GM12878 (cell line): ENCODE measurements at regions not wholly inside any gene's neighbourhood (a gene's known extent, or its start where the extent isn't known, plus 50 kb on each side); places are given as distances from the start of the nearest gene placed in this dataset.

Experiments
- ATAC-seq: fragments of 200-7000 bp; cut with Tn5 transposase; 3 replicates; pipeline ENCODE4 v1.9.1; 2020; ENCODE audit warnings: mild to moderate bottlenecking, moderate library complexity
- BruUV-seq: library from RNA; stranded (reverse); fragments of 400-500 nt; replicated peaks from 2 replicates; lab custom pipeline; 2021; lab: Mats Ljungman, UMichigan
- CTCF ChIA-PET: fragments of 300-600 bp; sonication (Branson Sonifier 250); formaldehyde crosslinking; extraction: SDS; loops from one replicate; lab custom pipeline; 2021; ENCODE audit warnings: inconsistent platforms; lab: Yijun Ruan, JAX
- POLR2A ChIA-PET: fragments of 350-600 bp; formaldehyde crosslinking; extraction: SDS; loops from one replicate; lab custom pipeline; 2021; ENCODE audit warnings: inconsistent platforms; lab: Charles Lee
- RAD21 ChIA-PET: fragments of 300-600 bp; sonication (Branson Sonifier 250); formaldehyde crosslinking; loops from one replicate; lab custom pipeline; 2023; ENCODE audit warnings: antibody characterized with exemption; ENCODE audit not compliant: unreplicated experiment; lab: Charles Lee
- SMC1A ChIA-PET: fragments of 300-600 bp; sonication (Branson Sonifier 250); formaldehyde crosslinking; loops from one replicate; lab custom pipeline; 2023; ENCODE audit not compliant: unreplicated experiment, uncharacterized antibody; lab: Charles Lee
- DNase-seq: peaks from one replicate; pipeline ENCODE4 v3.0.0-alpha.2; 2011; ENCODE audit warnings: low read depth, low spot score
- FAIRE-seq: peaks from 3 replicates; lab custom pipeline; 2011; peaks lifted over from hg19 to GRCh38; lab: Jason Lieb, UNC
- H2AFZ ChIP-seq: 2 replicates; pipeline ENCODE4 v1.6.0; 2011; ENCODE audit warnings: low read depth, low read length, control low read depth; ENCODE audit not compliant: control insufficient read depth
- H3K27ac ChIP-seq: 2 replicates; pipeline ENCODE4 v1.5.1; 2011; ENCODE audit warnings: control low read depth; ENCODE audit not compliant: control insufficient read depth, insufficient read depth
- H3K27me3 ChIP-seq, 2 experiments: replicated peaks in 1 of 2; 2 replicates each; pipeline versions ENCODE4 v1.6.0 to v1.6.1; 2011; ENCODE audit warnings: low read length in 1 of 2; ENCODE audit not compliant: control insufficient read depth in 2 of 2, insufficient read depth in 2 of 2
- H3K36me3 ChIP-seq, 2 experiments: 2 replicates each; pipeline ENCODE4 v1.5.1; 2011; ENCODE audit warnings: low read length in 1 of 2; ENCODE audit not compliant: control insufficient read depth in 2 of 2, insufficient read depth in 2 of 2
- H3K4me1 ChIP-seq: 2 replicates; pipeline ENCODE4 v1.6.1; 2011; ENCODE audit warnings: mild to moderate bottlenecking, low read length, moderate library complexity, mixed read lengths; ENCODE audit not compliant: control insufficient read depth, insufficient read depth
- H3K4me2 ChIP-seq: 2 replicates; pipeline ENCODE4 v1.6.0; 2011; ENCODE audit warnings: control low read depth; ENCODE audit not compliant: control insufficient read depth, insufficient read depth
- H3K4me3 ChIP-seq: fragments of 200-600 bp; sonication (generic); 2 replicates; pipeline ENCODE4 v1.5.1; 2016
- H3K79me2 ChIP-seq: 2 replicates; pipeline ENCODE4 v1.6.0; 2011; ENCODE audit warnings: low read length; ENCODE audit not compliant: control insufficient read depth, insufficient read depth
- H3K9ac ChIP-seq: 2 replicates; pipeline ENCODE4 v1.8.0; 2011; ENCODE audit warnings: low read length, control low read depth, mixed read lengths; ENCODE audit not compliant: control insufficient read depth, insufficient read depth
- H3K9me3 ChIP-seq: replicated peaks from 3 replicates; pipeline ENCODE4 v1.5.1; 2011; ENCODE audit warnings: mild to moderate bottlenecking, low read length; ENCODE audit not compliant: control insufficient read depth, insufficient read depth
- H4K20me1 ChIP-seq: 2 replicates; pipeline ENCODE4 v1.6.0; 2011; ENCODE audit not compliant: control insufficient read depth, insufficient read depth
- CHD2 ChIP-seq: IDR thresholded peaks from 2 replicates; pipeline ENCODE4 v1.6.1; 2011; ENCODE audit warnings: low read depth, low read length, improper control_type of control experiment, borderline replicate concordance
- CHD4 ChIP-seq: fragments of 200-600 bp; sonication (generic); IDR thresholded peaks from 2 replicates; pipeline ENCODE4 v1.6.1; 2016; ENCODE audit warnings: mild to moderate bottlenecking
- MLLT1 ChIP-seq: fragments of 450-650 bp; IDR thresholded peaks from 2 replicates; pipeline ENCODE4 v1.6.1; 2016; ENCODE audit warnings: mild to moderate bottlenecking
- NFIC ChIP-seq: IDR thresholded peaks from 2 replicates; pipeline ENCODE4 v1.6.1; 2012; ENCODE audit warnings: low read depth, mild to moderate bottlenecking, inconsistent platforms, low read length, moderate library complexity
- NFYA ChIP-seq: IDR thresholded peaks from 2 replicates; pipeline ENCODE4 v1.6.1; 2011; ENCODE audit warnings: low read depth, mild to moderate bottlenecking, low read length, improper control_type of control experiment, borderline replicate concordance
- NR2C2 ChIP-seq: IDR thresholded peaks from 2 replicates; pipeline ENCODE4 v1.6.1; 2011; ENCODE audit warnings: borderline replicate concordance, low read depth; ENCODE audit not compliant: control insufficient read depth, insufficient read length
- RELB ChIP-seq: fragments of 450-650 bp; IDR thresholded peaks from 2 replicates; pipeline ENCODE4 v1.6.1; 2017; ENCODE audit warnings: low read depth, mild to moderate bottlenecking, moderate library complexity
- SIX5 ChIP-seq: IDR thresholded peaks from 2 replicates; pipeline ENCODE4 v1.6.1; 2011; ENCODE audit warnings: mild to moderate bottlenecking, low read depth, low read length, moderate library complexity; ENCODE audit not compliant: severe bottlenecking
- SUPT20H ChIP-seq: IDR thresholded peaks from 2 replicates; pipeline ENCODE4 v1.6.1; 2011; ENCODE audit warnings: low read depth, mild to moderate bottlenecking, low read length, moderate library complexity, borderline replicate concordance; ENCODE audit not compliant: control insufficient read depth
- TAF1 ChIP-seq: IDR thresholded peaks from 2 replicates; pipeline ENCODE4 v1.6.1; 2011; ENCODE audit warnings: mild to moderate bottlenecking, low read depth, low read length, borderline replicate concordance
- WGBS: methylation state at CpG from one replicate; pipeline ENCODE4 v1.1.6; 2016; ENCODE audit warnings: low lambda C conversion rate; ENCODE audit not compliant: insufficient replicate concordance, insufficient coverage; ENCODE audit errors: missing lambda C conversion rate; 5-methylcytosine and 5-hydroxymethylcytosine counted together
- in situ Hi-C: fragments of 300-500 bp; cut with MboI; formaldehyde crosslinking; loops from 9 replicates; pipeline ENCODE4 v1.14.3; 2018; ENCODE audit warnings: mixed read lengths
- intact Hi-C: fragments of 100-400 bp; cut with micrococcal nuclease; formaldehyde crosslinking; loops from one replicate; pipeline ENCODE4 v1.14.2; 2022; ENCODE audit not compliant: unreplicated experiment
- TF ChIP-seq, protein P1 (sequence below): fragments of 450-650 bp; formaldehyde crosslinking; IDR thresholded peaks from 2 replicates; pipeline ENCODE4 v1.5.0; 2022; ENCODE audit warnings: mild to moderate bottlenecking, missing genetic modification characterization
- TF ChIP-seq, protein P2 (sequence below): fragments of 450-650 bp; IDR thresholded peaks from 2 replicates; pipeline ENCODE4 v1.6.1; 2018; ENCODE audit warnings: mild to moderate bottlenecking, low read depth, moderate library complexity; ENCODE audit not compliant: partially characterized antibody

DNA sequence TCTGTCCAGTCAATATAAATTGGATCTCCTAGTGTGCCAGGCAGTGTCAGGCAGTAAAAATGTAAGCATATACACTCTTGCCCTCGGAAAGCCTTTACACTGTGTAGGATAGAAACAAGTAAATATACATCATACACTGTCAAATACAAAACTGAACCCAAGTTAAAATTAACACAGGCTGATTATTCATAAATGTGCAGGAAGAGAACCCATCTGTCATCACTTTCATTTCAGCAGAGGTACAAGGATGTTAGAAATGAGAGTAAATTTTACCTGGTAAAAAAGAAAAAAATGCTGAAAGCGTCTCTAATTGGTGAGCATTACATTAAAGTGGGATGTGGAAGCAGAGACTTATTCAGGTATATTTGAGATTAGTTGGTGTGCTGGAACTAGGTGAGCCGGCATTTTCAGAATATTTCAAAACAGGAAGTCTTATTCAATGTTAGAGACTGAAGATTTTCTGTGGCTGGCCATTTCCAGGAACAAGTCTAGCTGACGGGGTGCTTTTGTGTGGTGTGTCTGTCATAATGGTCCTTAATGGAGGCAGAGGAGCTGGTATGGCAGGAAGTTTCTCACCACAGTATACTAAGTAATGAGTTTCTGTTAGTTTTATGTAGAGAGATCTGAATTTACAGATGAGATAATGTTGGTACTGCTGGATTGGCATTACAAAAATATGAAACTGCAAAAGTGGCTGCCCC lies 192.6 kb downstream of the CASP12 start (continued):
- peak; percentile 67; the same call in 1 of the 2 replicates for TF ChIP-seq NFIC
- TF ChIP-seq, all 136 proteins: peak for 12

- H3K9me3 ChIP-seq, result no peaks in the 10 kb centered on the region
- DNase-seq (no peak), ATAC-seq (no peak), FAIRE-seq (no peak)
- whole genome bisulfite sequencing, result 67% methylated on average over 1 of the region's 1 CpG
- intact Hi-C loops, result no loop called here
- no peaks in the 10 kb centered on the region for H3K36me3 ChIP-seq
- no peaks in the 10 kb centered on the region for H3K4me1 ChIP-seq
- H2AFZ ChIP-seq, result no peak overlapping the region
- CTCF ChIA-PET, result no interaction called here
- no peaks in the 10 kb centered on the region for H3K79me2 ChIP-seq
- no peak overlapping the region for H3K9ac ChIP-seq
- no peak overlapping the region for H3K27ac ChIP-seq
- no peaks in the 10 kb centered on the region for H3K27me3 ChIP-seq
- SMC1A ChIA-PET, result no interaction called here
- H4K20me1 ChIP-seq, result no peaks in the 10 kb centered on the region
- POLR2A ChIA-PET, result no interaction called here
- H3K4me2 ChIP-seq, result no peak overlapping the region
- in situ Hi-C loops, result no loop called here
- RAD21 ChIA-PET, result no interaction called here
- no TSS peak for BruUV-seq
- H3K4me3 ChIP-seq, result no peak overlapping the region
- TF ChIP-seq MLLT1, result no peak
- TF ChIP-seq TAF1, result no peak
- TF ChIP-seq CHD2, result no peak
- no peak for TF ChIP-seq SIX5
- TF ChIP-seq, protein P1, sequence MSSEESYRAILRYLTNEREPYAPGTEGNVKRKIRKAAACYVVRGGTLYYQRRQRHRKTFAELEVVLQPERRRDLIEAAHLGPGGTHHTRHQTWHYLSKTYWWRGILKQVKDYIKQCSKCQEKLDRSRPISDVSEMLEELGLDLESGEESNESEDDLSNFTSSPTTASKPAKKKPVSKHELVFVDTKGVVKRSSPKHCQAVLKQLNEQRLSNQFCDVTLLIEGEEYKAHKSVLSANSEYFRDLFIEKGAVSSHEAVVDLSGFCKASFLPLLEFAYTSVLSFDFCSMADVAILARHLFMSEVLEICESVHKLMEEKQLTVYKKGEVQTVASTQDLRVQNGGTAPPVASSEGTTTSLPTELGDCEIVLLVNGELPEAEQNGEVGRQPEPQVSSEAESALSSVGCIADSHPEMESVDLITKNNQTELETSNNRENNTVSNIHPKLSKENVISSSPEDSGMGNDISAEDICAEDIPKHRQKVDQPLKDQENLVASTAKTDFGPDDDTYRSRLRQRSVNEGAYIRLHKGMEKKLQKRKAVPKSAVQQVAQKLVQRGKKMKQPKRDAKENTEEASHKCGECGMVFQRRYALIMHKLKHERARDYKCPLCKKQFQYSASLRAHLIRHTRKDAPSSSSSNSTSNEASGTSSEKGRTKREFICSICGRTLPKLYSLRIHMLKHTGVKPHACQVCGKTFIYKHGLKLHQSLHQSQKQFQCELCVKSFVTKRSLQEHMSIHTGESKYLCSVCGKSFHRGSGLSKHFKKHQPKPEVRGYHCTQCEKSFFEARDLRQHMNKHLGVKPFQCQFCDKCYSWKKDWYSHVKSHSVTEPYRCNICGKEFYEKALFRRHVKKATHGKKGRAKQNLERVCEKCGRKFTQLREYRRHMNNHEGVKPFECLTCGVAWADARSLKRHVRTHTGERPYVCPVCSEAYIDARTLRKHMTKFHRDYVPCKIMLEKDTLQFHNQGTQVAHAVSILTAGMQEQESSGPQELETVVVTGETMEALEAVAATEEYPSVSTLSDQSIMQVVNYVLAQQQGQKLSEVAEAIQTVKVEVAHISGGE (CRISPR knock-in tag), result no peak
- no peak for TF ChIP-seq SUPT20H
- no peak for TF ChIP-seq NR2C2
- no peak for TF ChIP-seq NFYA
- no peak for TF ChIP-seq RELB
- TF ChIP-seq CHD4, result no peak
- TF ChIP-seq, protein P2, sequence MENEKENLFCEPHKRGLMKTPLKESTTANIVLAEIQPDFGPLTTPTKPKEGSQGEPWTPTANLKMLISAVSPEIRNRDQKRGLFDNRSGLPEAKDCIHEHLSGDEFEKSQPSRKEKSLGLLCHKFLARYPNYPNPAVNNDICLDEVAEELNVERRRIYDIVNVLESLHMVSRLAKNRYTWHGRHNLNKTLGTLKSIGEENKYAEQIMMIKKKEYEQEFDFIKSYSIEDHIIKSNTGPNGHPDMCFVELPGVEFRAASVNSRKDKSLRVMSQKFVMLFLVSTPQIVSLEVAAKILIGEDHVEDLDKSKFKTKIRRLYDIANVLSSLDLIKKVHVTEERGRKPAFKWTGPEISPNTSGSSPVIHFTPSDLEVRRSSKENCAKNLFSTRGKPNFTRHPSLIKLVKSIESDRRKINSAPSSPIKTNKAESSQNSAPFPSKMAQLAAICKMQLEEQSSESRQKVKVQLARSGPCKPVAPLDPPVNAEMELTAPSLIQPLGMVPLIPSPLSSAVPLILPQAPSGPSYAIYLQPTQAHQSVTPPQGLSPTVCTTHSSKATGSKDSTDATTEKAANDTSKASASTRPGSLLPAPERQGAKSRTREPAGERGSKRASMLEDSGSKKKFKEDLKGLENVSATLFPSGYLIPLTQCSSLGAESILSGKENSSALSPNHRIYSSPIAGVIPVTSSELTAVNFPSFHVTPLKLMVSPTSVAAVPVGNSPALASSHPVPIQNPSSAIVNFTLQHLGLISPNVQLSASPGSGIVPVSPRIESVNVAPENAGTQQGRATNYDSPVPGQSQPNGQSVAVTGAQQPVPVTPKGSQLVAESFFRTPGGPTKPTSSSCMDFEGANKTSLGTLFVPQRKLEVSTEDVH, result no peak
Measured at GRCh38 chr11:104704888-104705287, 193.4 kb downstream of the CASP12 start.
